ENCODE measurements at regions not wholly inside any gene's neighbourhood (a gene's known extent, or its start where the extent isn't known, plus 50 kb on each side); places are given as distances from the start of the nearest gene placed in this dataset.

GRCh38 chr12:27385766-27386564 lies 53.3 kb downstream of the BMAL2 start:
- TF ChIP-seq EZH2 (IDR thresholded peaks at IDR 0.05; ENCODE audit: borderline replicate concordance, low read depth, low read length, poor library complexity, severe bottlenecking): no peak
- TF ChIP-seq CTCF (conservative IDR thresholded peaks at IDR 0.05; ENCODE audit: low read depth, low read length): no peak
- ChIA-PET POLR2A (ENCODE audit: low non-redundant PET) (no interaction called here), CTCF (no interaction called here)
- Histone ChIP-seq H3K27ac (ENCODE audit: low read depth, low read length, poor library complexity, severe bottlenecking) (no peak overlapping the region), H3K27me3 (replicated peaks; ENCODE audit: insufficient read depth, low read depth, low read length, poor library complexity) (no peaks in the 10 kb centered on the region), H3K9me3 (ENCODE audit: low read depth, low read length, poor library complexity, severe bottlenecking) (no peaks in the 10 kb centered on the region), H3K4me1 (ENCODE audit: insufficient read depth, low read length, poor library complexity, severe bottlenecking) (no peaks in the 10 kb centered on the region), H3K4me3 (ENCODE audit: low read depth, low read length, poor library complexity, severe bottlenecking) (no peak overlapping the region), H3K36me3 (ENCODE audit: insufficient read depth, low read length, poor library complexity, severe bottlenecking) (no peaks in the 10 kb centered on the region)
- no peak for DNase-seq (ENCODE audit: low spot score)
- intact Hi-C loops (cut with micrococcal nuclease; ENCODE audit: unreplicated experiment): no loop called here
- no TSS peak for BruUV-seq (replicated peaks)

- BruUV-seq (replicated peaks): no TSS peak
- CTCF ChIA-PET: no interaction called here
- intact Hi-C loops (cut with micrococcal nuclease; ENCODE audit: unreplicated experiment): no loop called here
Observed at GRCh38 chr12:27387473-27387872, 54.8 kb downstream of the BMAL2 start.

GRCh38 chr12:27388650-27389049 lies 56.0 kb downstream of the BMAL2 start:
- H3K4me1 ChIP-seq (ENCODE audit: insufficient read depth, low read length, poor library complexity, severe bottlenecking): no peaks in the 10 kb centered on the region
- H3K4me3 ChIP-seq (ENCODE audit: low read depth, low read length, poor library complexity, severe bottlenecking): no peak overlapping the region
- no TSS peak for BruUV-seq (replicated peaks)
- CTCF ChIA-PET: no interaction called here
- no peak overlapping the region for H3K27ac ChIP-seq (ENCODE audit: low read depth, low read length, poor library complexity, severe bottlenecking)
- H3K36me3 ChIP-seq (ENCODE audit: insufficient read depth, low read length, poor library complexity, severe bottlenecking): no peaks in the 10 kb centered on the region
- POLR2A ChIA-PET (ENCODE audit: low non-redundant PET): no interaction called here
- no peaks in the 10 kb centered on the region for H3K27me3 ChIP-seq (replicated peaks; ENCODE audit: insufficient read depth, low read depth, low read length, poor library complexity)
- TF ChIP-seq CTCF (conservative IDR thresholded peaks at IDR 0.05; ENCODE audit: low read depth, low read length) (no peak), EZH2 (IDR thresholded peaks at IDR 0.05; ENCODE audit: borderline replicate concordance, low read depth, low read length, poor library complexity, severe bottlenecking) (no peak)
- no peak for DNase-seq (ENCODE audit: low spot score)
- no peaks in the 10 kb centered on the region for H3K9me3 ChIP-seq (ENCODE audit: low read depth, low read length, poor library complexity, severe bottlenecking)
- intact Hi-C loops (cut with micrococcal nuclease; ENCODE audit: unreplicated experiment): no loop called here

More at GRCh38 chr12:27387473-27387872, 54.8 kb downstream of the BMAL2 start:
- TF ChIP-seq EZH2 (IDR thresholded peaks at IDR 0.05; ENCODE audit: borderline replicate concordance, low read depth, low read length, poor library complexity, severe bottlenecking): no peak
- TF ChIP-seq CTCF (conservative IDR thresholded peaks at IDR 0.05; ENCODE audit: low read depth, low read length): no peak
- H3K27ac ChIP-seq (ENCODE audit: low read depth, low read length, poor library complexity, severe bottlenecking): no peak overlapping the region
- POLR2A ChIA-PET (ENCODE audit: low non-redundant PET): no interaction called here
- no peaks in the 10 kb centered on the region for H3K36me3 ChIP-seq (ENCODE audit: insufficient read depth, low read length, poor library complexity, severe bottlenecking)
- no peaks in the 10 kb centered on the region for H3K9me3 ChIP-seq (ENCODE audit: low read depth, low read length, poor library complexity, severe bottlenecking)
- no peak for DNase-seq (ENCODE audit: low spot score)
- no peaks in the 10 kb centered on the region for H3K27me3 ChIP-seq (replicated peaks; ENCODE audit: insufficient read depth, low read depth, low read length, poor library complexity)
- H3K4me1 ChIP-seq (ENCODE audit: insufficient read depth, low read length, poor library complexity, severe bottlenecking): no peaks in the 10 kb centered on the region
- no peak overlapping the region for H3K4me3 ChIP-seq (ENCODE audit: low read depth, low read length, poor library complexity, severe bottlenecking)
